ENCODE measurements at regions not wholly inside any gene's neighbourhood (a gene's known extent, or its start where the extent isn't known, plus 50 kb on each side); places are given as distances from the start of the nearest gene placed in this dataset.

DNA sequence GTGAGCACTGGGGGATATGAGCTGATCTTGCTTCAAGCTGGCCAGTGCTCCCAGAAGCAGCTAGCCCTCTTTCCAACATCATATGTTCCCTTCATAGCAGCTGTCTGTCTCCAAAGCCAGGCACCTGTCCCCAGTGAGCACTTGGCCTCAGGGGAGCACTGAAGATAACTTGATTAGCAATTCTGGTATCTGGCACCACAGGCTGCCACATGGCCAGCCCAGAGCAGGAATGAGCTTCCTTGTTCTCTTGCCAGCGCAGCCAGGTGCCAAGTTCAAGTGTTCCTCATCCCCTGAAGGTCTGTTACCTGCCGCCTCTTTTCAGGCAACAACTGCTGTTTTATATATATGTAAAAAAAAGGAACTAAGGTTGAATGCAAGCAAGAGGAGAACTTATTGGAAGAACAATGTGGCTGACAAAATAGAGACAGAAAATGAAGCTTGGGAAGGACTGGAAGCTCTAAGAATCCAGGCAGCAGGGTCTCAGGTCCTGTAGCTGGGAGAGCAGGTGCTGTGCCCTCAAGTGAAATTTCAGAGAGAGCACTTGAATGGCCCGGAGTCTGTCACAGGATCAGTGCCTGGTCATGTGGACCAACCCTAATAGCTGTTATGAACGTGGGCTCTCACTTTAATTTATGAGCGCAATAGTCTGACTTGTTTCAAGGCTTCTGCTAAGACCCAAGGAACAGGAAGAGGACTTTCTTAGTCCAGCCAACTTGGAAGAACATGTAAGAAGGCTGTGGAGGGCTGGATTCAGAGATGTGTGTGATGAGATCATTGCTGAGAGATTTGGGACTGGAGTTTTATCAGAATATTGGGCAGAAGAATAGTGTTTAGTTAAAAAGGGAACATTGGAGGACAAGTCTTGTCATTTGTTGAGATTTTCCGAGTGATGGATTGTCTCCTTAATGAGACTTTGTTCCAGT lies 267.2 kb downstream of the GLRX3 start:
- DNase-seq (ENCODE audit: low read depth) = no peak

DNA sequence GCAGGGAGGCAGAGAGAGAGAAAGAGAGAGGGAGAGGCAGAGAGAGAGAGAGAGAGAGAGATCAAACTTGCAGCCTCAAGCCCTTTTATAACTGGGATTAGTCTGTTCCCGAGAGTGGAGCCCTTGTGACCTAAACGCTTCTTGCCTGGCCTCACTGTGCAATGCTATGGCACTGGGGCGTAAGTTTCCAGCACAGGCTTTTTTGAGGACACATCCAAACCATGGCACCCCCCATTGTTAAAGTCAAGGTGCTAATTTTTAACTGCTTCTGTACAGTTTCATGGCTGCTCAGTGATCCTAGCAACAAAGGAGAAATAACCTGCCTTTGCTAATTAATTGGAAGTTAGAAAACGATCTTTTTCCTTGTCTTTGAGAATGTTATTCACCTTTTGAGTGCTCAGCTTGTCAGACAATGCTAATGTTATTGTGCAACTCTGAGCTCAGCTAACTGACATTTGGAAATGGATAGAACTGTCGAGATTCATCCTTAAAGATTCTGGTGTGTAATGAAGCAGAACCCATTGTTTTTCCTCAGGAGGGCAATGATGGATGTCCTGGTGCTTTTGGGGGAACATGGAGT lies 268.4 kb downstream of the GLRX3 start:
- no peak for DNase-seq (ENCODE audit: low read depth)

DNA sequence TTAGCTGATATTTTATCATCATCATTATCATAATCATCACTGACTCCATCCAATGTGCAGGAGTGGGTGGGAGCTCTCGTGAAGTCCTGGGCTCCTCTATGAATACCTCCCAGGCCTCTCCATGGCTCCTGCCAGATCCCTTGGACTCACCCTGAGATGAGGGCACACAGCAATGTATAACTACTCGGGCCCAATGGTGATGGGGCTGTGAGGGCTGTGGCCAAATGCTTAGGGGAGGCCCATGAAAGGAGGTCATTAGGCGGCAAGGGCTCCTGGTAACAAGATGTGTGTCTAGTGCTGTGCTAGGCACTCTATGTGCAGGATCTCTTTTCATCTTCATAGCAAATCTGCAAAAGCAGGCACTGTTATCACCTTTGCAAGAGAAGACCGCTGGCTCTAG lies 270.9 kb downstream of the GLRX3 start:
- DNase-seq (ENCODE audit: low read depth) = no peak

DNA sequence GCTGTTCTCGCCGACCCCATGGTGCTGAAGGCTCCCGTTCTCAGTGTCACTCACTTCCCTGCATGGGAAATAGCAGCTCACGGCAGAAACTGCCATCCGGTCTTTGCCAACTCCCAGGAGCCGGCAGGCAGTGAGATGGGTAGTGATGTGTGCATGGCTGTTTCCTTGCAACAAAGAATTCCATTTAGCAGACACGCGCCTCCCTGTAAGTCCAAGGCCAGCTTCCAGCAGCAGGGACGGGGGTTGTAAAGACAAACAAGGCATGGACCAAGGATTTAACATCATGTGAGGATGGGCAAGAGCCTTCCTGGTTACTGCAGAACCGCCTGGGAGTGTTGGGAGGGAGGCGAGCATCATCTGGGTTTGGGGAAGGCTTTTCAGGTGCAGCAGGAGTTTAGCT lies 273.1 kb downstream of the GLRX3 start:
- no peak for DNase-seq (ENCODE audit: low read depth)

DNA sequence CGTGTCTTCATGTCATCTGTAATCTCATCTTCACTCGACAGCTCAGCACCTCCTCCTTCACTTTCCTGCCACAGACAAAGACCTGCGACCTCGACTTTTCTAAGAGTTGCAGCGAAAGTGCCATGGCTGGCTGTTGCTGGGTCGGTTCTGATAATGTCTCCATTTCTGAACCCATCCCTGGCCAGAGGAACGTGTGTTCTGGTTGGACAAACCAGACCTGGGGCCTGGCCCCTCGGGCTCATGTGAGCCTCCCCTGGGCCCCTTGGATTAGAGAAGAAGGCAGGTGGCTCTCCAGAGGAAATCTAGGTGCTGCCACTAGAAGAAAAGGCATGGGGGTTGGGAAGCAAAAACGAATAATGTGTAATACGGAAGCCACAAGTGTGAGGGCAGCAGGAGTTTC lies 273.7 kb downstream of the GLRX3 start:
- no peak for DNase-seq (ENCODE audit: low read depth)

DNA sequence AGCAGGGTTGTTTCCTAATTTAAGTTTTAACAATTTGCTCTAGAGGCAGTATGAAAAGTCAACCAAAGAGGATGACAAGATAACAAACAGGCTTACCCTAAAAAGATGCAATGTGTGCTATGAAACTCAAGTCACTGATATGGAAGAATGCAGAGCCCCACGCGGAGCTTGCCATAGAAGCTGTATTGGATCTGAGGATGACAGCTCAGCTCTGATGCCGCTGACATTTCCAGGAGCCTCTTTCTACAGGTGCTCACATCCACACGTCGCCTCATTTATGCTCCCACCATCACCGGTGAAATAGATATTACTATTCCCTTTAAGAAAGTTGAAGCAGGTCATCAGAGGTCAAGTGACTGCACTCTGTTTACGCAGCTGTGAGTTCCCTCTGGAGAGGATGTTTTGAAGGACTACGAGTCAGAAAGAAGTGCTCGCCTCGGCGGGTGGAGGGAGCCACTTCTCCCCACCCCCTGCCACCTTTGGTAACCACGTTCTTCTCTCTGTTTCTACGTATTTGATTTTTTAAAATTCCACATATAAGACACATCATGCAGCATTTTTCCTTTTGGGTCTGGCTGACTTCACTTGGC lies 275.4 kb downstream of the GLRX3 start:
- no peak for DNase-seq (ENCODE audit: low read depth)

DNA sequence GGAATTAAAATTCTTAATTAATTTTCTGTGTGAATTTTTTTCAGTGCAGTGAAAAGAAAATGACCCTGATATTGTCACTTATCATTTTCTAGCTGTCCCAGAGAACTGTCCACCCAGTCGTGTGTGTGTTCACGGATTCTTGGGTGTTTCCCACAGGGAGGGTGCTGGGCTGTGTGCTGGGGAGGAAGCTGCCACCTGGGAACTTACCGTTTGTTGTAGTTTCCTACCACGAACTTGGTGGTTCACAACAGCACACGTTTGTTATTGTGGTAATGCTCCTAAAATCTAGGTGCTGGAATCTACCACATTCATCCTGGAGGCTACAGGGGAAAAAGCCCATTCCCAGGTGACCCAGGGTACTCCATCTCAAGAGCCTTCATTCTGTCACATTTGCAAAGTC lies 276.1 kb downstream of the GLRX3 start:
- no peak for DNase-seq (ENCODE audit: low read depth)

DNA sequence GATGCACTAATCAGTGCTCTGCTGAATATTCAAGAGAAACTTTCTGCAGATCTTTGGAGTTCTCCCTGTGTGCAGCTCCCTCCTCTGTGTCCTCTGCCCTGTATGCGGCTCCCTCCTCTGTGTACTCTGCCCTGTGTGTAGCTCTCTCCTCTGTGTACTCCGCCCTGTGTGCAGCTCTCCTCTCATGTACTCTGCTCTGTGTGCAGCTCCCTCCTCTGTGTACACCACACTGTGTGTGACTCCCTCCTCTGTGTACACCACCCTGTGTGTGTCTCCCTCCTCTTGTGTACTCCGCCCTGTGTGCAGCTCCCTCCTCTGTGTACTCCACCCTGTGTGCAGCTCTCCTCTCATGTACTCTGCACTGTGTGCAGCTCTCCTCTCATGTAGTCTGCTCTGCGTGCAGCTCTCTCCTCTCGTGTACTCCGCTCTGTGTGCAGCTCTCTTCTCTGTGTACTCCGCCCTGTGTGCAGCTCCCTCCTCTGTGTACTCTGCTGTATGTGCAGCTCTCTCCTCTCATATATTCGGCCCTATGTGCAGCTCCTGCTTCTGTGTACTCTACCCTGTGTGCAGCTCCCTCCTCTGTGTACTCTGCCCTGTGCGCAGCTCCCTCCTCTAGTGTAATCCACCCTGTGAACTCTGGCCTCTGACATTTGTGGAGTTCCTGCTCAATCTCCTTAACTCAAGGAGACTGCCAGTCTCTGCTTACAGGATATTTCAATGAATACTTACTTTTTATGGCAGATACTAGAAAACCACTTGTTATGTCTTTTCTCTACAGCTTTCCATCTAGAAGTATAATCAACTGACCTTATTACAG lies 280.4 kb downstream of the GLRX3 start:
- no peak for DNase-seq (ENCODE audit: low read depth)

DNA sequence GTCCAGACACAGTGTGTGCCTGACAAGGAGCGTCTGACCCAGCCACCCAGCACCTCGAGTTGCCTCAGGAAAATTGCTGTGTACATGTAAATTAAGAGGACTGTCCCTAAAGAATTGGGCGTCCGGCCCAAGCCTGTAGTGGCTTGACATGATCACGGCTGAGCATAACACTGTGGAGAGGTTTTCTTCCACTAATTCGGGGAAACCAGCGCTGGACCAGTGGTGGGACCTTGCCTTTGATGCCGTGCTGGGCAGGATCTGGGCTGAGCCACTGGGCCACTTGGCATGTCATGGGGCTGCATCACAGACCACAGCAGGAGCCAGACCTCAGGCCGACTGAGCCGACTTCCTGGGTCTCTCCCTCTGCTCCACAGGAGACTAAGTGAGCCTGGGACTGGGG lies 282.5 kb downstream of the GLRX3 start:
- no peak for DNase-seq (ENCODE audit: low read depth)

DNA sequence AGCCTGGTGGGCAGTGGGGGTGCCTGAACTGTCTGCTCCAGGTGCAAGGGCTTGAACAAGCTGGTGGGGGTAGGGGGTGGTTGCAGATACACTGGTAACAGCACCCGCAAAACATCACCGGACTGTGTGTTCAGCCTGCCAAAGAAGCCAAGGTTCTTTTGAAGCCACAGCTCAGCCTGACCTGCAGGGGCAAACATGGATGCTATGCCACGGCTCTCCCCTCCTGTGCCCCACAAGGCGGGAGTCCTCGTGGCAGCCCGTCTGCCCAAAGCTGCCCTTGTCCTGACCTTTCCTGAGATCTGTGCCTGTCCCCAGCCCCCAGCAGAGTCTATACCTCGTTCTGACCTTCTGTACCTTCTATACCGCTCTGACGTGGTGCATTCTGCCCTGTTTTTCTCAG lies 285.7 kb downstream of the GLRX3 start:
- DNase-seq (ENCODE audit: low read depth) = no peak

DNA sequence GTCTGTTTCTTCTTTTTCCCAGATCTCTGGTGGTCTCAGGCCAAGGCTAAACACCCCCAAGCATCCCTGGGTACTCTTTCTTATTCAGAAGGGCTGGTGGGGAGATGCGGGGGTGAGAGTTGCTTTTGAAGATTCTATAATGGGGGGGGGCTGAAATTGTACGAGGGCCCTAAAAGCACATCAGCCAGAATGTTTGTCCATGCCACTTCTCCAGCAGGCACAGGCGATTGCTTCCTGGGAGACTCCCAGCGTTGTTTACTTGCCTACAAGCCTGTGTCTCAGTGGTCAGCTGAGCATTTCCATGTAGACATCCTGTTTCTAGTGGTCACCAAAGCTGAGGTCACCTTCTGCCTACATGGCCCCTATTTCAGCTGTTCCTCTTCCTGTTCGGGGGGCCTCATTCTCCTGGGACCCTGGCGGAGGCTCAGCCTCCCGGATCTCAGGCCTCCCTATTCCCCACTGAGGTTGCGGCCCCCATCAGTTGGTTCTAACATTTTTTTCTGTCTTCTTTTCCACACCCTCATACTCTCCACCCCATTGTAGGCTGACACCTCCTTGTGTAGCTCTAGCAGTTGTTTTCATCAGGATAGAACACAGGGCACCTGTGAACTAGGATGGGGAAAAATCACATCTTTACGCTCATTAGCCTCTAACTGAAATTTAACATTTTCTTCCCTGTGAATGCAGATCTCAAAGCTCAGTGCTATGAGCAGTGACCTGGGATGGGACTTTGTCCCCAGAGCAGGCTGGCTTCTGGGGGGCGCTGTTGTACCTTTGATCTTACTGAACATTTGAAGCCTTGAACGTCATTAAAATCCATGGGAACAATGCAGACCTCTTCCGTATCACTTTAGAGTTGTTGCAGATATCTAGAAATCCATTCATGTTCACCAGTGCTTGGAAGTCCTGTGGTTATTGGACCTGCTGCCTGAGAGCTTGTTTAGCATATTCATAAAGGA lies 286.5 kb downstream of the GLRX3 start:
- DNase-seq (ENCODE audit: low read depth) = no peak

DNA sequence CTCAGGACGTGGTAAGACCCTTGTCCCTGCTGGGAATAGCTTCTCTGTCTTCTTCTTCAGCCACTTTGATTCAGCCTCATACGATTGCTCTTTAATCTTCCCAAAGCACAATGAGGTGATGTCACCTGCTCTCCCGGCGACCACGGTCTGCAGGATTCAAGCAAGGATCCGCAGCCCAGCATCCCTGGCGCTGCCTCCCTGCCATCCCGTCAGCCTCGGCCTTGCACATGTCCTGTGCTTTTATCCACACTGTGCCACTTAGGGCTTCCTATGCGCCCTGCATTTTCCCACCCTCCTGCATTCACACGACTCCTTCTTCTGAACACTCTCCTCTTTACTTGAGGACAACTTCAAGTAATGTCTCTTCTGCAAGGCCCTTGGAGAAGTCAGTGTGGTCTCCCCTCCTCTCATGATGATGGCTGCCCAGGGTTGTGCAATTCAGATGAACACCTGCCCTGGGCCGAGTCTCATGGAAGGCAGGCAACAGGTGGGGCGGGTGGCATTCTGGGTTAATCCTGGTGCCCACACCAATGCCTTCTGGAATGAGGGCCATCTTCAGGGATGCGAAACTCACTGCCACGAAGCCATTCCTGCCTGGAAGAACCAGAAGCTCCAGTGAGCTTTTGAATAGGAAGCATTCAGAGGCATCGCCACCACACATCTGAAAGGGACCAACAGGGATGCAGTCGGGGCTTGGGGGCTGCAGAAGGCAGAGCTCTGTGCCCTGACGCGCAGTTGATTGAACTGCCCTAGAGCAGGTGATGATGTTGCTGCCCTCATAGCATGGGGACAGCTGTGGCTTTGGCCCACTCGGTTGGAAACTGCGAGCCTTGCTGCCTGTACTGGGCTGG lies 287.5 kb downstream of the GLRX3 start:
- no peak for DNase-seq (ENCODE audit: low read depth)

DNA sequence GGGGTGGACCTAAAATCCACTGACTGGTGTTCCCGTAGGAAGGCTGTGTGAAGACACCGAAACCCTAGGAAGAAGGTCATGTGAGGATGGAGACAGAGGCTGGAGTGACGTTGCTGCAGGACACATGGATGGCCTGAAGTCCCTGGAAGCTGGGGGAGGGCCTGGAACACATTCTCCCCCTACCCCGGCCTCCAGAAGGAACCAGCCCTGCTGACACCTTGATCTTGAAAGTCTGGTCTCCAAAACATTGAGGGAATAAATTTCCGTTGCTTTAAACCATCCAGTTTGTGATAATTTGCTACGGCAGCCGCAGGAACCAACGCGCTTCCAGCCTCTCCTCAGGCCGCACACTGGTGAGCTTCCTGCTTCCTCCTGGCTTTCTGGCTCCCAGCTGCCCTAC lies 288.2 kb downstream of the GLRX3 start:
- DNase-seq (ENCODE audit: low read depth) = no peak

DNA sequence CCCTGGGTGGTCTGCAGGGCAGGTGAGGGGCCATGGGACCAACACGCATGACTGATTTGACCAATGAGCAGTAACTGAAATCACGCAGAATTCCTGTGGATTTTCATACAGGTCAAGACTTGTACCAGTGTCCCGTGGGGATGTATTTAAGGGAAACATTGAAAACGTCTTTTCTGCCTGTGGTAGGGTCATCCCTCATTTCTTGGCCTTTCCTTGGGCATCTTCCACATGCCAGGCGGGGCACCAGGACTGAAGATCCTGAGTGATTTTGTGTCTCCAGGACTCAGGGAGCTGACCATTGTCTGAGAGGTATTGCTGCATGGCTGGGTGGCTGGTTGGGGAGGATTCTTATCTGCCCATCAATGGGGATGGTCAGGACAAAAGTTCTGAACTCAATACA lies 289.0 kb downstream of the GLRX3 start:
- no peak for DNase-seq (ENCODE audit: low read depth)

DNA sequence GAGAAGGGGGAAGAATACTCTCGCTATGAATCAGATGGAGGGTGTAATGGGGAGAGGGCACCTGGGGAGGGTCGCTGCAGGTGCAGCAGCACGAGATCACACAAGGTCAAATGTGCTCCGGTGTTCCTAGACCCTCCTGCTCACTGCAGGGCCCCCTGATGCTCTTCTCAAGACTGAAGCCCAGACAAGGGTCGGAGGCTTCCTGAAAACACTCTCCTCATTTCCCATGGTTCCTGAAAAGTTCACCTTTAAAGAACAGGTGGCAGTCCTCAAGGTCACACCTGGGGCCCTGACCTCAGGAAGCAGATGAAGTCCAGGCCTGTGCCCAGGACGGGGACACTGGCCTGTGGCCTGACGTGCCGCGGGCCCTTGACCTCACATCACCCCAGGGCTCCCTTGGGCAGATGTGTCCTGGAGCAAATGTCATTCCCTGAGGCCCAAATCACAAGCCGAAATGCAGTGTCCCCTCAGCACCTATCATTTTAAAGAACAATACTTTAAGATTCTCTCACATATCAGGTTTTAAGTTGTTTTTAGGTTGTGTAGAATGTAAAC lies 289.8 kb downstream of the GLRX3 start:
- no peak for DNase-seq (ENCODE audit: low read depth)

DNA sequence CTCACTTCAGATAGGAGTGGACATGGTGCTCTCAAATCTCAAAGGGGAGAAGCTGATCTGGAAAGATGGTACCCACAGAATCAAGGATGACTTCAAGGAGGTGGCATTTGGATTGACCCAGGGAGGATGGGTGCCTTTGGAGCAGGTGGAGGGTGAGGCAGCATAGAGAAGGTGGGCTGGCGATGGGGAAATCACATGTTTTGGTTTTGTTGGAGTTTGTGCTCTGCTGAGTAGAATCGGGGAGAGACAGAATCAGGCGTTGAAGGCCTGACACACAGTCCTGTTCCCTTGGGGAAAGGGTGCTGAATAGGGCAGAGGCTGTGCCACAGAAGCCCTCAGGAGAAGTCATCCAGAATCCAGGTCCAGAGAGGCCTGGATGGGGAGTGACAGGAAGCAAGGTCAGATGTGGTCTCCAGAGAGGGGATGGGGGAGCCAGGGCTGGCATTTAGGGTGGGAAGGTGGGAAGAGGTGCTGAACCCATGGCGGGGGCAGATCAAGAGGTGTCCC lies 291.1 kb downstream of the GLRX3 start:
- DNase-seq (ENCODE audit: low read depth) = no peak

DNA sequence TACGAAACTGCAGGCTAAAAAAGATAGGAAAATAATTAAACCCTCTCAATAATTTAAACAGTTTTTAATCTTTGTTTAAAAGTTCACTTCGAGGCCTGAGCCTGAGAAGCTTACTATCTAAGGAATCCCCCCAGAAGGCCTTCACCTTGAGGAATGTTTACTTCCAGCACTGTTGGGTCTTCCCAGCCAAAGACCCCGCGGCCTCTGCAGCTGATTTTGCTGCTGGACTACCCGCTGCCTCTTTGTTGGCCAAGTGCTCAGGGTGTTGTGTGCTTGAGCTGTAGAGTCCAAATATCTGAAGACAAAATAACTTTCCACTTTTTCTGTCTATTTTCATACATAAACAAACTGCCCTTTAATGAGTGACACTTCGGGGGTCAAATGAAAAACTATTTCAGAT lies 292.7 kb downstream of the GLRX3 start:
- DNase-seq (ENCODE audit: low read depth) = no peak

DNA sequence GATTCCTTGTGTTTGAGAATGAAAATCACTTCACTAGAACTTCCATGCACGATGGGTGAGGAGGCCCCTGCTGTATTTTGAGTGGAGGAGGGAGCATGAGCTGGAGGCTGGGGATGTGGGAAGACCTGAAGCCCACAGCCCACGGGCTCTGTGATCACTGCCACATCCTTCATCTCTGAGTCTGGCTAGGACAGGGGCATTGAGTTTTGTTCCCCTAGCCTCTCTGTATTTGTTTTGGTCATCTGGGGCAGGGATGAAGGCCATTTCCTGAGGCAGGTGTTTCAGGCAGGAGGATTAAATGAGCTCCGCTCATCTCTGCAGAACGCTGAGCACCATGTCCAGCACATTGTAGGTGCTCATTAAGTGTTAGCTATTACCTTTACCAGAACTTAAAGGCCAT lies 293.6 kb downstream of the GLRX3 start:
- DNase-seq (ENCODE audit: low read depth) = no peak

DNA sequence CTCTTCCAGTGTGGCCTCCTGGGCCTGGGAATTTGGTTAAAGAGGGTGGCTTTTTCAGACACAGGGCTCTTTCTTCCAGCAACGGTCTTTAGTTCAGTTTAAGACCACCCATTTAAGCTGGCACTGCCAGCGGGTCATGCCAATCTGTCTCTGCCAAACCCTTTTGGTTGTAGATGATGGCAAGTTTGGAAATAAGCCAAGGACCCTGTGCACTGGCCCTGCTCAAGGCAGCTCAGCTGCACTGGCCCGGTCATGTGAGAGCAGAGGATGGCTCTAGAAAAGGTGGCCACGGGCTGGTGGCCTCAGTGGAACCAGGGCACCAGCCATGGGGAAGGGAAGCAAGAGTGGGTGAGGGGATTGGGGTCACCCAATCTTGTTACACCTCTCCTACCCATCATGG lies 294.1 kb downstream of the GLRX3 start:
- no peak for DNase-seq (ENCODE audit: low read depth)
